RWPE1 (cell line): ENCODE measurements at regions not wholly inside any gene's neighbourhood (a gene's known extent, or its start where the extent isn't known, plus 50 kb on each side); places are given as distances from the start of the nearest gene placed in this dataset.

Experiments
- CTCF ChIA-PET: fragments of 350-600 bp; sonication (Branson Sonifier 250); formaldehyde crosslinking; extraction: SDS; loops from one replicate; lab custom pipeline; 2021; lab: Yijun Ruan, JAX
- POLR2A ChIA-PET: fragments of 400-600 bp; formaldehyde crosslinking; extraction: SDS; loops from one replicate; lab custom pipeline; 2020; ENCODE audit warnings: antibody characterized with exemption; ENCODE audit not compliant: low non-redundant PET; lab: Yijun Ruan, JAX
- DNase-seq: peaks from one replicate; pipeline ENCODE4 v3.0.0; 2012; ENCODE audit warnings: low spot score
- H3K27ac ChIP-seq: fragments of 450-650 bp; 2 replicates; pipeline ENCODE4 v1.5.1; 2017
- CTCF ChIP-seq: fragments of 450-650 bp; conservative IDR thresholded peaks from 2 replicates; pipeline ENCODE4 v1.5.1; 2017; ENCODE audit warnings: low read depth, mild to moderate bottlenecking

- ChIA-PET POLR2A (no interaction called here), CTCF (no interaction called here)
- no peak for TF ChIP-seq CTCF
- H3K27ac ChIP-seq = no peak overlapping the region
- DNase-seq = no peak
Measured at GRCh38 chr14:75373616-75374015, 54.2 kb upstream of the JDP2 start.

GRCh38 chr14:75374911-75375310, 52.9 kb upstream of the JDP2 start:
- ChIA-PET CTCF (no interaction called here), POLR2A (no interaction called here)
- no peak overlapping the region for H3K27ac ChIP-seq
- no peak for TF ChIP-seq CTCF
- DNase-seq = no peak

GRCh38 chr14:75375983-75376382, 51.8 kb upstream of the JDP2 start:
- no peak for TF ChIP-seq CTCF
- POLR2A ChIA-PET = no interaction called here
- DNase-seq = no peak
- CTCF ChIA-PET = interaction anchor here (0.6 kb wide), 1 partner anchor 244 kb away, joined by 3 read pairs; no protein-coding TSS in a partner anchor
- no peak overlapping the region for H3K27ac ChIP-seq
